ENCODE measurements at regions not wholly inside any gene's neighbourhood (a gene's known extent, or its start where the extent isn't known, plus 50 kb on each side); places are given as distances from the start of the nearest gene placed in this dataset.

DNA sequence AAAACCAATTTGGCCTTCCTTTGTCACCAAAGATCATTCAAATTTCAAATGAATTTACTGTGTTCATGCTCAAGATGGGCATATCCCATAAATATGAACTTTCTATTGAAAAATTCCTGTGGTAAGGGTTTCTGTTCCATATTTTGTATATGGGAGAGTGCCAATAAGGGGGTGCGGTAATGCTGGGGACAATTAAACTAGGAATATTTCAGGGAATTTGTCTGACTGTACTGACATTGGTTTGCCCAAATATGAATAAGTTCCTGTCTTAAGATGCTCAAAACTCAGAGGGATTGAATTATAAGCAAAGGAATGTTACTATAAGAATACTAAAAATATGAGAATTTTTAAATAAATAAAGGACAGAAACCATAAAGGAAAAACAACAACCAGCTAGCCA, 553.0 kb upstream of the MARCKS start (continued):
- TF ChIP-seq, protein P1, sequence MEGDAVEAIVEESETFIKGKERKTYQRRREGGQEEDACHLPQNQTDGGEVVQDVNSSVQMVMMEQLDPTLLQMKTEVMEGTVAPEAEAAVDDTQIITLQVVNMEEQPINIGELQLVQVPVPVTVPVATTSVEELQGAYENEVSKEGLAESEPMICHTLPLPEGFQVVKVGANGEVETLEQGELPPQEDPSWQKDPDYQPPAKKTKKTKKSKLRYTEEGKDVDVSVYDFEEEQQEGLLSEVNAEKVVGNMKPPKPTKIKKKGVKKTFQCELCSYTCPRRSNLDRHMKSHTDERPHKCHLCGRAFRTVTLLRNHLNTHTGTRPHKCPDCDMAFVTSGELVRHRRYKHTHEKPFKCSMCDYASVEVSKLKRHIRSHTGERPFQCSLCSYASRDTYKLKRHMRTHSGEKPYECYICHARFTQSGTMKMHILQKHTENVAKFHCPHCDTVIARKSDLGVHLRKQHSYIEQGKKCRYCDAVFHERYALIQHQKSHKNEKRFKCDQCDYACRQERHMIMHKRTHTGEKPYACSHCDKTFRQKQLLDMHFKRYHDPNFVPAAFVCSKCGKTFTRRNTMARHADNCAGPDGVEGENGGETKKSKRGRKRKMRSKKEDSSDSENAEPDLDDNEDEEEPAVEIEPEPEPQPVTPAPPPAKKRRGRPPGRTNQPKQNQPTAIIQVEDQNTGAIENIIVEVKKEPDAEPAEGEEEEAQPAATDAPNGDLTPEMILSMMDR (IDR thresholded peaks at IDR 0.05) = no peak
- TF ChIP-seq TEAD4 (IDR thresholded peaks at IDR 0.05; ENCODE audit: borderline replicate concordance, insufficient read depth) = no peak
- TF ChIP-seq ELF1 (IDR thresholded peaks at IDR 0.05) = no peak
- TF ChIP-seq GATA2 (CRISPR knock-in tag; IDR thresholded peaks at IDR 0.05) = no peak
- no peak for TF ChIP-seq JUND (IDR thresholded peaks at IDR 0.05)
- TF ChIP-seq FOXJ3 (CRISPR knock-in tag; IDR thresholded peaks at IDR 0.05) = no peak

DNA sequence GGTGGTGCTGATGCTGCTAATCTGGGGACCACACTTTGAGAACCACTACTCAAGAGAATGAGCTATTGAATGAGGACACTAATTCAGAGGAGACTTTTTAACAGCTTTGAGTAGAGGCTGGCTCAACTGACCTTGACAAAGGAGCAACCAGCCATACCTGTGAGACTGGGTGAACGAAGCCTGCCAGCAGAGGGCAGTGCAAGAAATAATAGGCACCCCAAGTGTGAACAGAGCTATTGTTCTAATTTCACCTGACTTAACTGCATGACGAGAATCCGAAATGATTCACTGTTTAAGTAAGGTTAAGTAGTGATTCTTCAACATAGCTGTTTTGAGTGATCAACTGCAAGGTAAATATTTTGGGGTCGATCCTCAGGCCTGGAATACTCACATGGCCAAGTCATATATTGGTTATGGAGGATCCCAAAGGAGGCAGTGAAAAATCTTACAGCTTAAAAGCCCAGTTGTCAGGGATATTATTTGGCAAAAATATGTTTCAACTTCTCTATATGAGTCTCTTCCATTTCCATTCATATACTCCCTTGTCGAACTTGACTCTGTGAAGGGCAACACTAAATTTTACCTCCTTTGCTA, 550.5 kb upstream of the MARCKS start:
- Histone ChIP-seq H4K20me1 (ENCODE audit: insufficient read depth) (no peaks in the 10 kb centered on the region), H3K27me3 (ENCODE audit: insufficient read depth) (no peaks in the 10 kb centered on the region), H3K4me2 (no peak overlapping the region), H3K4me3 (ENCODE audit: low read depth in 2 of 2, low read length in 1 of 2) (no peak overlapping the region), H3K36me3 (replicated peaks in 1 of 2; ENCODE audit: control insufficient read depth in 1 of 2, insufficient read depth in 2 of 2, low read length in 1 of 2) (no peaks in the 10 kb centered on the region), H3F3A (replicated peaks; ENCODE audit: insufficient read depth) (peaks cover 4% of the 10 kb centered on the region), H3K79me2 (ENCODE audit: insufficient read depth) (no peaks in the 10 kb centered on the region), H3K27ac (ENCODE audit: low read depth in 2 of 2, low read length in 1 of 2) (no peak overlapping the region), H3K4me1 (ENCODE audit: control insufficient read depth in 1 of 2, insufficient read depth in 2 of 2, low read depth in 1 of 2, low read length in 1 of 2) (no peaks in the 10 kb centered on the region; a peak in 1 of 4 replicates), H3K9ac (no peak overlapping the region), H2AFZ (ENCODE audit: low read depth) (no peak overlapping the region), H3K9me2 (no peaks in the 10 kb centered on the region), H3K9me3 (no peaks in the 10 kb centered on the region)
- POLR2A ChIA-PET = no interaction called here
- 89% methylated on average over 5 of the region's 5 CpGs for WGBS (ENCODE audit: low lambda C conversion rate)
- CTCF ChIA-PET = interaction anchor here (0.7 to 1.4 kb wide), 8 partner anchors 9 to 573 kb away, joined by 3 to 8 read pairs (median 4); no protein-coding TSS in a partner anchor
- TF ChIP-seq POLR2AphosphoS5 (IDR thresholded peaks at IDR 0.05; ENCODE audit: low read depth, low read length) (no peak), NRF1 (IDR thresholded peaks at IDR 0.05; ENCODE audit: low read depth, low read length) (no peak), SMC3 (IDR thresholded peaks at IDR 0.05; ENCODE audit: low read depth, low read length) (peak; percentile 31), RAD21 (IDR thresholded peaks at IDR 0.05; ENCODE audit: low read length) (peak; percentile 48)
- TF ChIP-seq, protein P2, sequence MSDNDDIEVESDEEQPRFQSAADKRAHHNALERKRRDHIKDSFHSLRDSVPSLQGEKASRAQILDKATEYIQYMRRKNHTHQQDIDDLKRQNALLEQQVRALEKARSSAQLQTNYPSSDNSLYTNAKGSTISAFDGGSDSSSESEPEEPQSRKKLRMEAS (IDR thresholded peaks at IDR 0.05; ENCODE audit: low read depth) = no peak
- TF ChIP-seq, protein P1 (IDR thresholded peaks at IDR 0.05) = peak; percentile 57
- TF ChIP-seq, protein P3, sequence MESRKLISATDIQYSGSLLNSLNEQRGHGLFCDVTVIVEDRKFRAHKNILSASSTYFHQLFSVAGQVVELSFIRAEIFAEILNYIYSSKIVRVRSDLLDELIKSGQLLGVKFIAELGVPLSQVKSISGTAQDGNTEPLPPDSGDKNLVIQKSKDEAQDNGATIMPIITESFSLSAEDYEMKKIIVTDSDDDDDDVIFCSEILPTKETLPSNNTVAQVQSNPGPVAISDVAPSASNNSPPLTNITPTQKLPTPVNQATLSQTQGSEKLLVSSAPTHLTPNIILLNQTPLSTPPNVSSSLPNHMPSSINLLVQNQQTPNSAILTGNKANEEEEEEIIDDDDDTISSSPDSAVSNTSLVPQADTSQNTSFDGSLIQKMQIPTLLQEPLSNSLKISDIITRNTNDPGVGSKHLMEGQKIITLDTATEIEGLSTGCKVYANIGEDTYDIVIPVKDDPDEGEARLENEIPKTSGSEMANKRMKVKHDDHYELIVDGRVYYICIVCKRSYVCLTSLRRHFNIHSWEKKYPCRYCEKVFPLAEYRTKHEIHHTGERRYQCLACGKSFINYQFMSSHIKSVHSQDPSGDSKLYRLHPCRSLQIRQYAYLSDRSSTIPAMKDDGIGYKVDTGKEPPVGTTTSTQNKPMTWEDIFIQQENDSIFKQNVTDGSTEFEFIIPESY (IDR thresholded peaks at IDR 0.05; ENCODE audit: borderline replicate concordance, low read depth) = no peak
- DNase-seq = no peak

Measured in SK-N-SH (cell line).